Activated naive CD4-positive, alpha-beta T cell (primary cell): ENCODE measurements at regions not wholly inside any gene's neighbourhood (a gene's known extent, or its start where the extent isn't known, plus 50 kb on each side); places are given as distances from the start of the nearest gene placed in this dataset.

Source experiments
- DNase-seq, 4 experiments: peaks; one replicate each; lab custom pipeline; 2025; lab: John Stamatoyannopoulos, UW

- DNase-seq, result no peak
Measured at GRCh38 chr17:65444049-65444448, 117.4 kb downstream of the AXIN2 start.

GRCh38 chr17:65442691-65443090, 118.8 kb downstream of the AXIN2 start:
- no peak for DNase-seq

- DNase-seq, result no peak
Measured at GRCh38 chr17:65442250-65442649, 119.2 kb downstream of the AXIN2 start.

GRCh38 chr17:65441053-65441605, 120.3 kb downstream of the AXIN2 start:
- DNase-seq, result no peak

- no peak for DNase-seq
Measured at GRCh38 chr17:65438708-65439294, 122.6 kb downstream of the AXIN2 start.

GRCh38 chr17:65438173-65438572, 123.3 kb downstream of the AXIN2 start:
- no peak for DNase-seq

- no peak for DNase-seq
Measured at GRCh38 chr17:65436871-65437270, 124.6 kb downstream of the AXIN2 start.

GRCh38 chr17:65434878-65435277, 126.6 kb downstream of the AXIN2 start:
- DNase-seq, result no peak

GRCh38 chr17:65434251-65434650, 127.2 kb downstream of the AXIN2 start:
- DNase-seq, result no peak

- DNase-seq, result no peak
Measured at GRCh38 chr17:65433592-65433991, 127.9 kb downstream of the AXIN2 start.

GRCh38 chr17:65433157-65433556, 128.3 kb downstream of the AXIN2 start:
- no peak for DNase-seq

GRCh38 chr17:65431116-65431515, 130.3 kb downstream of the AXIN2 start:
- DNase-seq, result no peak

- no peak for DNase-seq
Measured at GRCh38 chr17:65430209-65430833, 131.1 kb downstream of the AXIN2 start.

GRCh38 chr17:65423346-65424140, 137.9 kb downstream of the AXIN2 start:
- DNase-seq, result no peak

- DNase-seq, result no peak
Measured at GRCh38 chr17:65418622-65419021, 142.8 kb downstream of the AXIN2 start.

- DNase-seq, result no peak
Measured at GRCh38 chr17:65417406-65418221, 143.8 kb downstream of the AXIN2 start.

- no peak for DNase-seq
Measured at GRCh38 chr17:65415991-65416390, 145.5 kb downstream of the AXIN2 start.

- no peak for DNase-seq
Measured at GRCh38 chr17:65413390-65413789, 148.1 kb downstream of the AXIN2 start.

- DNase-seq, result no peak
Measured at GRCh38 chr17:65409381-65409780, 152.1 kb downstream of the AXIN2 start.

- no peak for DNase-seq
Measured at GRCh38 chr17:65408050-65408449, 153.4 kb downstream of the AXIN2 start.

- DNase-seq, result no peak
Measured at GRCh38 chr17:65407017-65407416, 154.4 kb downstream of the AXIN2 start.

GRCh38 chr17:65406552-65406951, 154.9 kb downstream of the AXIN2 start:
- DNase-seq, result no peak
